HG03060 (cell line): ENCODE measurements at regions not wholly inside any gene's neighbourhood (a gene's known extent, or its start where the extent isn't known, plus 50 kb on each side); places are given as distances from the start of the nearest gene placed in this dataset.

Experiments
- ATAC-seq: cut with Tn5 transposase; IDR thresholded peaks from one replicate; pipeline ENCODE4 v1.9.1; 2021; ENCODE audit warnings: low read depth, moderate number of reproducible peaks; ENCODE audit not compliant: unreplicated experiment

DNA sequence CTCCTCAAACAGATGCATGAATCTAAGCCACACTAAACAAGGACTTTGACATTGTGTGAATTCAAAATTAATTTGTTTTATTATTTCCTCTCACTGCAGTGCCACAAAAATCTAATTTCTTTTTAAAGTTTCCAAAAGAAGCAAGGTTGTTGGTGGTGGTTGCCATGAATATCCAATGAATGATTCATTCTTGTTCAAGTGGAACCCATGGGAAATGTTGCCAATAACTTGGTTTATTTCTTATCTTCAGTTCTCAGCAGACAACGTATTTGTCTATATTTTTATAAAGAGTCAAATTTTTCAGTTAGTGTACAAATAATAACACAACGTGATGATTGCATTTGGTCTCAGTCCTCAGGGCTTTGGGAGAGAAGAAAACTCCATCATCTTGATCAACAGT is 309.4 kb upstream of the NOCT start:
- ATAC-seq, result no peak

- ATAC-seq, result no peak
Measured at GRCh38 chr4:138702190-138702824, 313.3 kb upstream of the NOCT start.

- no peak for ATAC-seq
Measured at GRCh38 chr4:138698641-138699040, 316.9 kb upstream of the NOCT start.

DNA sequence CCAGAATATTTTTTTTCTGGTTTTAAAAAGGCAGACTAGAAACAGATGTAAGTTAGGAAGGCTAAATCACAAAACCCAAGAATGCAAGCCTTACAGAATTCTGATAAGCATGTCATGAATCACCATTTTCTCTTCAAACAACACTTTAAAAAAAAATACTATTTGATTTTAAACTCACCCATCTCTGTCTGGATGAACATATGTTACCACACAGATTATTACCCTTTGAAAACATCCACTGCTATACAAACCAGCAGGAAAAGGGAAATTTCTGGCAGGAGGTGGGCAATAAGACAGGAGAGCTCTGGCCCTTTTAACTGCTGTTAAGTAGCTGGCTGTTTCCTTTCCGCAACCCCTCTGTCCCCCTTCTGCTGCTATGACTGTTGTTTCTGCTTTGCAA is 317.7 kb upstream of the NOCT start:
- ATAC-seq, result no peak

DNA sequence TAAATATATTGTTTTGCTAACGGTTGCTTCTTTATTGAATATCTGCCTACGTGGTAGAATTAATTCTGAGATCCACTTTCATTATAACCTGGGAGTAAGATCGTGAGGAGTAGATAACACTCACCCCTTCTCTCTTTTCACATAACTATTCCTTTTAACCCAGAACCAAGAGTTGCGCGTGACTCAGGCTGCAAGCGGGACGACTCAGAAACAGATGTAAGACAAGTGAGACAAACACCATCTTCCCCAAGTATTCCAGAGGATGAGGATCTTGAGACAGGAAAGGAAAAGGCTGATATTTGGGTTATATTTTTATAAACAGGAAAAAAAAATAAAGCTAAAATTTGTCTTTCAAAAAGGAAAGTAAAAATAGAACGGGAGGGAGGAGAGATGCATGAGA is 318.8 kb upstream of the NOCT start:
- ATAC-seq, result no peak

DNA sequence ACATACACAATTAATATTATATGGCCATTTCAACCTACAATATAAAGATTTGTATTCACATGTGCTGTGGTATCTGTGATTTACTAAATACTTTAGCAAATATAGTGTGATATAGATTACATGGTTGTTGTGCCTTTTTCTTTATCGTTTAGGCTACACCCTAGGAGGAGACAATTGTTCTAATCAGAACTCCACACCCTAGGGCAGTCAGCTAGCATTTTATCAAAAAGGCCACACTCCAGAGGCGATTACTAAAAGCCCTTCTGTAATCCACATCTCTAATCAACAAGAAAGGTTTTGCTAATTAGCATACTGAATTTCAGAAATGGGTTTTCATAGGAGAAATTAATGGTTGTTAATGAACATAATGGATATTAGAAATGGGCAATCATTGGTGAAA is 319.5 kb upstream of the NOCT start:
- ATAC-seq, result no peak

DNA sequence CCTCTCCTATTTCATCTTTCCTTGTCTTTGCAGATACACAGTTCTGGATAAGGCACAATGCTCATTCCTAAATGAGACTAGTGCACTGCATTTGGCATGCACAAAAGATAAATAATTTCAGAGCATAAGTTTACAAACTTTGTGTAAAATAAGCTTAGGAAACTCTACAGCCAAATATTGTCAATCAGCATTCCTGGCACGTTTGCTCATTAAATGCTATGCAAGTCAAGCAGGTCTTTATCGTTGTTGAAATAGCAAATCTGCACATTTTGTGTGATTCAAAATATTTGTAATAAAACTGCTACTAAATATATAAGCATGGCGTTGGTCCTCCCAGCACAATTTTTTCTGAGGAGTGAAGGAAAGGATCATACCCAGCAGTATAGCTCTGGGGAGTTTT is 322.1 kb upstream of the NOCT start:
- no peak for ATAC-seq

- ATAC-seq, result no peak
Measured at GRCh38 chr4:138692411-138692810, 323.2 kb upstream of the NOCT start.

- no peak for ATAC-seq
Measured at GRCh38 chr4:138689593-138689992, 326.0 kb upstream of the NOCT start.

GRCh38 chr4:138689187-138689586 is 326.4 kb upstream of the NOCT start:
- no peak for ATAC-seq

DNA sequence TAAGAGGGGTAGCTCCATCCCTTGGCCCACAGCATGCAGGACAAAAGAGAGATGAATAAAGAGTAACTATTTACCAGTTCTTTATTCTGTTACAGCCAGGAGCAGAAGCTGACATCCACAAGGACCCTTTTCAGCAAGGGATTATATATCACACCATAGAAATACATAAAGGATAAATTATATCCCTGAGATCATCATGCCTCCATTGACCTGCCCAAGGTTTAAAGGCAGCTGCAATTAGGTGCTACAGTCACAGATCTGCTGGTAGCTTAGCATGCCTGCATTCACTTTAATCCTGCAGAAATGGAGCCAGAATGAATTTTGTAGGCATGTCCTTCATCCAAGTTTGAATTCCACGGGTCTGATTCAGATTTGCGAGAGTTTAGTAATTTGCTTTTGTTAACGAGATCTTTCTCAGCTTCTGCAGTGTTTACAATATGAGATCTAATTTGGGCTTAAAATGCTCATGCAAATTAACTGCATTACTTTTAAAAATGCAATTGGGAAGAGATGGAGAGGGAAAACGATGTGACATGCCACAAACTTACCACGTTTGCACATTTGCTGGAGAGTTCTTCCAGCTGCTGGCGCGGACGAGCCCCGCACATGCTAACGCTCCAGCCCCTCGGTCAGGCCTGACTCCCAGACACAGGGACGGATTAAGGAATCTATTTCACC is 327.0 kb upstream of the NOCT start:
- ATAC-seq, result no peak

DNA sequence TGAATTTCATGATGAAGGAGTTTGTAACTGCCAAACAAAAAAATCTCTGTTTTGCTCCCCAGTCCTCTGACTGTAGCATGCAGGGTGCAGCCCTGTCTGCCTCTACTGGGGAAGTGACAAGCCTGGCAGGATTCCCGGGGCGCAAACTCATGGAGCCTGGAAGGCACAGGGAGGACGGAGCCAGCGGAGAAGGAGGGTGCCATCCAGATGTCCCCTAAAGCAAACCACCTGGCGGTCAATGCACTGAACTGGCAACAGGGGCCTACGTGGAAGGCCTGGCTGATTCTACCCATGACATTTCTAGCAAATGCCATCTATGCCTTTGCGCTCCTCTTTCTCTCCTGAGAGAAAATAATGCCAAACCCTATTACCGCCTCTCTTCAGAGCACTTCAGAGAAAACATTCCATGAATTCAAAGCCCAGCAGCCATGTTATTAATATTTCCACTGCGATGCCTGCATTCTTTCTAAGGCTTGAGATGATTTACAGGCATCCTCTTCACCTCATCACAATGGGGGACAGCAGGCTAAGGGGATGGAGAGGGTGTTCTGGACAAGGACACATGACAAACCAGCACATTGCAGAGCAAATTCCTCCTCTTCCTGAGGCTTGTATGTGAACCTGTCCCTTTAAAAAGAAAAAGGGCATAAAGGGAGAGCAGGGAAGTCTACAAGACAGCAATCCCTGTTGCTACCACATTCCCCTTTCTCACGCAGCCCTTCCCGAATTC is 329.3 kb upstream of the NOCT start:
- no peak for ATAC-seq

DNA sequence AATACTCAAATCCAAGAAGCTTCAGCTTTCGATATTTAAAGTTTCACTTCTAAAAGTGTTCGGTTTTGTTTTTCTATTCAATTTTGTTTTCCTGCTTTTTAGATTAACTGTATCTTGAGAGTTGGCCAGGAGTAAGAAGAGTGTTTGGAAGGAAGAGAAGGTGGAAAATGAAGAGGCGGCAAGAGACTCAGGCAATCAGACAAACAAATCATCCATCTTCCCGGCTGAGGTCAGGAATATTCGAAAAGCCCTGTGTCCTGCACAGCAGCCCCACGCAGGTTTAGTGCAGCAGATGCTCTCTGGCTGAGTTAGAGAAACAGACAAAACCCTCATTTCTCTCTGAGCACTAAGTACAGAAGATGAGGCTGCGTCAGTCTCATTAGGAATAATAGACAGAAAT is 330.3 kb upstream of the NOCT start:
- no peak for ATAC-seq

GRCh38 chr4:138680989-138681604 is 334.5 kb upstream of the NOCT start:
- ATAC-seq, result no peak

- no peak for ATAC-seq
Measured at GRCh38 chr4:138680256-138680655, 335.3 kb upstream of the NOCT start.

DNA sequence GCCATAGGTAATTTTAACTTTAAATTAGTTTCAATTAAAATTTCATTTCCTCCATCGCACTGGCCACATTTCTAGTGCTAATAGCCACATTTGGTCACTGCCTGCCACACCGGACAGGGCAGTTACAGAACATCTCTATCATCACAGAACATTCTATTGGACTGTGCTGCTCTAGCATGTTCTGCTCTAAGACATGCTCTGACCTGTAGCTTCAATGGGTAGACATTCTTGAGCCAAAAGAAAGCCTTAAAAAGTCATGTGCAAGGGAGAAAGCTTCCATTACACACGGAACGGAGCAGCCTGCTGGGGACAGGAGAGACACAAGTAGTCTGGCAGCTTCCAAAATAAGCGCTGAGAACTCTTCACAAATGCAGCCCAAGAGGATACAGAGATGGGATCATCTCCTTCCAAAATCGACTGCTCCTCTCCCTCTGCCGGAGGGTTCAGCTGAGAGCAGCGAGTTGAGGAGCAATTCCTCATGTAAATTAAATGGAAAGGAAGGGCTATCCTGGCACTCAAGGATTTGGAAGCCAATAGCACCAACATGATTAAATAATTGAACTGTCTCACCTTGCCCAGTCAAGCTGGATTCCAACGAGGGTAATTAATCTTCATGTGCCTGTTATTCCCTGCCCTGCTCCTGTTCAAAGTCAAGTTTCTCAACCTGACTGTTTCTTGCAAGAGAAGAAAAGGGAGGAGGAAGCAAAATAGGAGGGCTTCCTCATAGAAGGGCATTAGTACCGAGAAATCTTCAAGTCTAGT is 336.4 kb upstream of the NOCT start:
- no peak for ATAC-seq

GRCh38 chr4:138677748-138678147 is 337.8 kb upstream of the NOCT start:
- no peak for ATAC-seq

- ATAC-seq, result no peak
Measured at GRCh38 chr4:138677212-138677611, 338.4 kb upstream of the NOCT start.

GRCh38 chr4:138675685-138676084 is 339.9 kb upstream of the NOCT start:
- no peak for ATAC-seq

DNA sequence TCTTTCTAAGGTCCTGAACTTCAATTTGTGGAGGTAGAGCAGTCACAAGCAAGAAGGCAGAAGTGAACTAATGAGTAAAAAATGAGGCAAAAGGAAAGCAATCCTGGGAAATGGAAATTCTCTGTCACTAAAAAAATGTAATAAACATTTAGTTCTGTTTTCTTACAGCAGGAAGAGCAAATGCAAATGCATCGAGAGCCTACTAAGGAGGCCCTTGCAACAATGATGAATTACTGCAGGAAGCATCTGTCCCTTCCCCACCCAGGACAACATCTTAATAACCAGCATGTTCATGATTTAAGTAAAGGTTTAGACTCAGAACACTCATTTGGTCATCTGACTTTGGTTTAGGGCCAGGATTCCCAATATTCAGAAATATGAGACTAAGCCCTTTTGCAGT is 341.4 kb upstream of the NOCT start:
- ATAC-seq, result no peak

DNA sequence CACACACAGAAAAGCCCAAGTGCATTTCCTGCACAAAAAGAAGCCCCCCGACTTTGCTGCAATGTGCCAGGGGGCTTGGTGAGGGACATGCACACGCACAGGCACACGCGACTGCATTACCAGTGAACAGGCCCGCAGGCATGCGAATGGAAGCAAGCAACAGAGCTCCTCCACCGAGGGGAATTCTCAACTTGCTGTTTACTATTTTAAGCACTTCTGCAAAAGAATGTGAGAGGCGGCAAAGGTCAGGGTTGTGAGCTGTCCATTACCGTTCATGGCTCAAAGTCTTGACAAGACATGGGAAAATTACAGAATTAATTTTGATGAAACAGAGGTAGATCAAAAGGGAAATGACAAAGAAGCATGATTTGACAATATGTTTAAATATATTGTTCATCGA is 342.5 kb upstream of the NOCT start:
- ATAC-seq, result no peak
